Left colon (tissue), 2 donors: ENCODE measurements at regions not wholly inside any gene's neighbourhood (a gene's known extent, or its start where the extent isn't known, plus 50 kb on each side); places are given as distances from the start of the nearest gene placed in this dataset.
"Not testable (repeated sequence)": the region's sequence is repeated elsewhere in the genome, so short reads cannot be mapped to it uniquely, and the experiment has no call there.

Experiments used
- ATAC-seq: fragments of 200-7000 bp; cut with Tn5 transposase; one replicate; pipeline ENCODE4 v1.9.1; 2020; ENCODE audit warnings: mild to moderate bottlenecking, moderate library complexity
- DNase-seq, 2 donors: peaks; one replicate each; pipeline ENCODE4 v3.0.0-alpha.2; 2020
- intact Hi-C, 2 donors: fragments of 100-400 bp; cut with DNase I in 1 of 2; cut with micrococcal nuclease in 1 of 2; formaldehyde crosslinking; loops; one replicate each; pipeline versions ENCODE4 v1.11.2 to v1.14.0; 2022; cut with DNase I, micrococcal nuclease
- donor health status: DM: no; HTN: no; CAD: no.
- donor health status: DM: yes; HTN: yes; CAD: no.

GRCh38 chr2:83233326-83233725 is 1225.8 kb downstream of the SUCLG1 start:
- DNase-seq (no peak), ATAC-seq (no peak)
- intact Hi-C loops = no loop called here

- intact Hi-C loops = no loop called here
- no peak for DNase-seq
- ATAC-seq = no peak
Observed at GRCh38 chr2:83229443-83229842, 1229.6 kb downstream of the SUCLG1 start.

GRCh38 chr2:83224591-83225200 is 1234.4 kb downstream of the SUCLG1 start:
- DNase-seq (no peak), ATAC-seq (no peak)
- intact Hi-C loops = no loop called here

- DNase-seq (no peak), ATAC-seq (no peak)
- intact Hi-C loops = no loop called here
Observed at GRCh38 chr2:83221258-83221657, 1237.8 kb downstream of the SUCLG1 start.

GRCh38 chr2:83217854-83218253 is 1241.2 kb downstream of the SUCLG1 start:
- DNase-seq (no peak), ATAC-seq (no peak)
- intact Hi-C loops = no loop called here

GRCh38 chr2:83196225-83196624 is 1262.9 kb downstream of the SUCLG1 start:
- DNase-seq (no peak), ATAC-seq (peak; percentile 80)
- intact Hi-C loops = no loop called here

- ATAC-seq = no peak
- no peak for DNase-seq
- intact Hi-C loops = no loop called here
Observed at GRCh38 chr2:83191316-83191715, 1267.8 kb downstream of the SUCLG1 start.

- no peak for DNase-seq
Observed at GRCh38 chr2:83186105-83186760, 1272.8 kb downstream of the SUCLG1 start.

GRCh38 chr2:83180862-83181530 is 1278.1 kb downstream of the SUCLG1 start:
- ATAC-seq, intact Hi-C loops, DNase-seq: not testable (repeated sequence)

More at GRCh38 chr2:83186105-83186760, 1272.8 kb downstream of the SUCLG1 start:
- intact Hi-C loops = no loop called here
- ATAC-seq = no peak

GRCh38 chr2:83176539-83176938 is 1282.5 kb downstream of the SUCLG1 start:
- intact Hi-C loops = no loop called here
- DNase-seq = no peak
- ATAC-seq = no peak

GRCh38 chr2:83172841-83173240 is 1286.2 kb downstream of the SUCLG1 start:
- no peak for DNase-seq
- intact Hi-C loops = no loop called here
- no peak for ATAC-seq

GRCh38 chr2:83168377-83168776 is 1290.7 kb downstream of the SUCLG1 start:
- DNase-seq = no peak
- intact Hi-C loops = no loop called here
- no peak for ATAC-seq

GRCh38 chr2:83162421-83162820 is 1296.7 kb downstream of the SUCLG1 start:
- intact Hi-C loops = no loop called here
- DNase-seq (no peak), ATAC-seq (no peak)

GRCh38 chr2:83160571-83160970 is 1298.5 kb downstream of the SUCLG1 start:
- DNase-seq = no peak
- no peak for ATAC-seq
- intact Hi-C loops = no loop called here

- intact Hi-C loops = no loop called here
- no peak for DNase-seq
- no peak for ATAC-seq
Observed at GRCh38 chr2:83155826-83156225, 1303.3 kb downstream of the SUCLG1 start.

GRCh38 chr2:83143946-83144345 is 1315.1 kb downstream of the SUCLG1 start:
- no peak for ATAC-seq

GRCh38 chr2:83142934-83143333 is 1316.1 kb downstream of the SUCLG1 start:
- DNase-seq = no peak
- intact Hi-C loops = no loop called here
- no peak for ATAC-seq

More at GRCh38 chr2:83143946-83144345, 1315.1 kb downstream of the SUCLG1 start:
- DNase-seq = no peak
- intact Hi-C loops = no loop called here

GRCh38 chr2:83115606-83116005 is 1343.5 kb downstream of the SUCLG1 start:
- DNase-seq (no peak), ATAC-seq (no peak)
- intact Hi-C loops = no loop called here

- DNase-seq (no peak), ATAC-seq (no peak)
- intact Hi-C loops = no loop called here
Observed at GRCh38 chr2:83115155-83115554, 1343.9 kb downstream of the SUCLG1 start.

- no peak for ATAC-seq
- DNase-seq = no peak
- intact Hi-C loops = no loop called here
Observed at GRCh38 chr2:83113953-83114352, 1345.1 kb downstream of the SUCLG1 start.
